ENCODE measurements at regions not wholly inside any gene's neighbourhood (a gene's known extent, or its start where the extent isn't known, plus 50 kb on each side); places are given as distances from the start of the nearest gene placed in this dataset.
"Not testable (repeated sequence)": the region's sequence is repeated elsewhere in the genome, so short reads cannot be mapped to it uniquely, and the experiment has no call there.

GRCh38 chr21:28052956-28053355, 939.7 kb downstream of the LTN1 start:
- DNase-seq (ENCODE audit: low read depth in 1 of 2, low spot score in 1 of 2): not testable (repeated sequence)

- DNase-seq (ENCODE audit: low read depth in 1 of 2, low spot score in 1 of 2): not testable (repeated sequence)
Observed at GRCh38 chr21:28051649-28052048, 941.0 kb downstream of the LTN1 start.

GRCh38 chr21:28035692-28036091, 957.0 kb downstream of the LTN1 start:
- not testable (repeated sequence) for DNase-seq (ENCODE audit: low read depth in 1 of 2, low spot score in 1 of 2)

GRCh38 chr21:28034916-28035315, 957.8 kb downstream of the LTN1 start:
- not testable (repeated sequence) for DNase-seq (ENCODE audit: low read depth in 1 of 2, low spot score in 1 of 2)

- not testable (repeated sequence) for DNase-seq (ENCODE audit: low read depth in 1 of 2, low spot score in 1 of 2)
Observed at GRCh38 chr21:28034334-28034733, 958.3 kb downstream of the LTN1 start.

- DNase-seq (ENCODE audit: low read depth in 1 of 2, low spot score in 1 of 2): not testable (repeated sequence)
Observed at GRCh38 chr21:28032652-28033051, 960.0 kb downstream of the LTN1 start.

GRCh38 chr21:28031066-28031465, 961.6 kb downstream of the LTN1 start:
- not testable (repeated sequence) for DNase-seq (ENCODE audit: low read depth in 1 of 2, low spot score in 1 of 2)

GRCh38 chr21:28025111-28025510, 967.6 kb downstream of the LTN1 start:
- no peak for DNase-seq (ENCODE audit: low read depth in 1 of 2, low spot score in 1 of 2)

- DNase-seq (ENCODE audit: low read depth in 1 of 2, low spot score in 1 of 2): no peak
Observed at GRCh38 chr21:28018741-28019669, 973.7 kb downstream of the LTN1 start.

GRCh38 chr21:28018213-28018612, 974.5 kb downstream of the LTN1 start:
- no peak for DNase-seq (ENCODE audit: low read depth in 1 of 2, low spot score in 1 of 2)

- DNase-seq (ENCODE audit: low read depth in 1 of 2, low spot score in 1 of 2): no peak
Observed at GRCh38 chr21:28016571-28016970, 976.1 kb downstream of the LTN1 start.

- not testable (repeated sequence) for DNase-seq (ENCODE audit: low read depth in 1 of 2, low spot score in 1 of 2)
Observed at GRCh38 chr21:28013123-28013522, 979.6 kb downstream of the LTN1 start.

GRCh38 chr21:28011970-28012369, 980.7 kb downstream of the LTN1 start:
- not testable (repeated sequence) for DNase-seq (ENCODE audit: low read depth in 1 of 2, low spot score in 1 of 2)

- not testable (repeated sequence) for DNase-seq (ENCODE audit: low read depth in 1 of 2, low spot score in 1 of 2)
Observed at GRCh38 chr21:28008245-28008644, 984.4 kb downstream of the LTN1 start.

GRCh38 chr21:28003627-28004026, 989.0 kb downstream of the LTN1 start:
- DNase-seq (ENCODE audit: low read depth in 1 of 2, low spot score in 1 of 2): not testable (repeated sequence)

- not testable (repeated sequence) for DNase-seq (ENCODE audit: low read depth in 1 of 2, low spot score in 1 of 2)
Observed at GRCh38 chr21:27996906-27997305, 995.8 kb downstream of the LTN1 start.

- DNase-seq (ENCODE audit: low read depth in 1 of 2, low spot score in 1 of 2): not testable (repeated sequence)
Observed at GRCh38 chr21:27984663-27985325, 1007.9 kb downstream of the LTN1 start.

- not testable (repeated sequence) for DNase-seq (ENCODE audit: low read depth in 1 of 2, low spot score in 1 of 2)
Observed at GRCh38 chr21:27979446-27979845, 1012.6 kb upstream of the ADAMTS5 start.

GRCh38 chr21:27975514-27975913, 1008.6 kb upstream of the ADAMTS5 start:
- no peak for DNase-seq (ENCODE audit: low read depth in 1 of 2, low spot score in 1 of 2)

GRCh38 chr21:27974152-27974551, 1007.3 kb upstream of the ADAMTS5 start:
- not testable (repeated sequence) for DNase-seq (ENCODE audit: low read depth in 1 of 2, low spot score in 1 of 2)

GRCh38 chr21:27968240-27968639, 1001.4 kb upstream of the ADAMTS5 start:
- DNase-seq (ENCODE audit: low read depth in 1 of 2, low spot score in 1 of 2): not testable (repeated sequence)

- no peak for DNase-seq (ENCODE audit: low read depth in 1 of 2, low spot score in 1 of 2)
Observed at GRCh38 chr21:27954543-27955165, 987.8 kb upstream of the ADAMTS5 start.
